Colonic mucosa (tissue), 4 donors: ENCODE measurements at regions not wholly inside any gene's neighbourhood (a gene's known extent, or its start where the extent isn't known, plus 50 kb on each side); places are given as distances from the start of the nearest gene placed in this dataset.
A peak's percentile ranks its signal among the peaks of the same experiment; 100 is the strongest.

Experiments used
- DNase-seq: peaks from one replicate; pipeline ENCODE4 v3.0.0-alpha.2; 2020
- H3K27ac ChIP-seq: fragments of 200-600 bp; one replicate; pipeline ENCODE4 v1.8.0; 2021
- H3K27me3 ChIP-seq: fragments of 200-600 bp; one replicate; pipeline ENCODE4 v1.8.0; 2021
- H3K36me3 ChIP-seq: fragments of 200-600 bp; one replicate; pipeline ENCODE4 v1.8.0; 2021
- H3K4me1 ChIP-seq: fragments of 200-600 bp; one replicate; pipeline ENCODE4 v1.8.0; 2021; ENCODE audit warnings: mild to moderate bottlenecking
- H3K4me3 ChIP-seq: fragments of 200-600 bp; one replicate; pipeline ENCODE4 v1.8.0; 2021
- H3K9ac ChIP-seq, 2 donors: one replicate each; pipeline ENCODE4 v1.7.0; 2013; ENCODE audit warnings: control low read depth in 2 of 2, low read depth in 2 of 2, low read length in 2 of 2
- H3K9me3 ChIP-seq: fragments of 200-600 bp; one replicate; pipeline ENCODE4 v1.8.0; 2021
- CTCF ChIP-seq: fragments of 200-600 bp; IDR thresholded peaks from one replicate; pipeline ENCODE4 v1.8.0; 2022; ENCODE audit warnings: antibody characterized with exemption, mild to moderate bottlenecking
- intact Hi-C: fragments of 100-400 bp; cut with DNase I; formaldehyde crosslinking; loops from one replicate; pipeline ENCODE4 v1.14.1; 2022
- donor health status: healthy.
- donor health status: DM: no; HTN: no; CAD: no.
- donor health status: DM: no; HTN: no; CAD: no.

DNA sequence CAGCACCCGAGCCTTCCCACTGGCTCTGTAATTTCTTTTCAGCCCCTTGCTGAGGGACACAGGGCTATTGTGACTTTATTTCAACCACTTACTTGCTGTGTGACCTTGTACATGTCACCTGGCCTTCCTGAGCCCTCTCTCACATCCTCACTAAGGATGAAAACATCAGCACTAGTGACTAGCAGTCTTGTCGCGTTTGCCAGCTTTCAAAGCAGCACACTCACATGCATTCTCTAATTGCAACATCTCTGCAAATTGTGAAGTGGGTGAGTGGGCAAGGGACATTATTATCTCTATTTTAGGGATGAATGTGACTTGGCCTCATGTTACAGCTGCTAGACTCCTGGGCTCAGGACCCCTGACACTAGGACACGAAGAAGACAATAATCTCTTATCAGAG, 144.5 kb downstream of the SEC61B start:
- no peak for TF ChIP-seq CTCF
- H3K9ac ChIP-seq: no peak overlapping the region
- intact Hi-C loops: loop anchor here (10.0 kb wide), 1 partner anchor 192 kb away; no protein-coding TSS in a partner anchor
- no peaks in the 10 kb centered on the region for H3K9me3 ChIP-seq
- H3K4me3 ChIP-seq: no peak overlapping the region
- H3K27ac ChIP-seq: no peak overlapping the region
- H3K27me3 ChIP-seq: no peaks in the 10 kb centered on the region
- no peak for DNase-seq
- no peaks in the 10 kb centered on the region for H3K4me1 ChIP-seq
- no peaks in the 10 kb centered on the region for H3K36me3 ChIP-seq

GRCh38 chr9:99368341-99369326, 146.6 kb downstream of the SEC61B start:
- intact Hi-C loops: loop anchor here (10.0 kb wide), 1 partner anchor 194 kb away; no protein-coding TSS in a partner anchor
- no peak for DNase-seq
- peak overlapping the region in 1 of 2 donors; percentile 56 for H3K9ac ChIP-seq
- H3K9me3 ChIP-seq: no peaks in the 10 kb centered on the region
- peak overlapping the region; percentile 9 for H3K4me3 ChIP-seq
- no peak for TF ChIP-seq CTCF
- H3K27me3 ChIP-seq: no peaks in the 10 kb centered on the region
- no peaks in the 10 kb centered on the region for H3K4me1 ChIP-seq
- H3K36me3 ChIP-seq: no peaks in the 10 kb centered on the region
- H3K27ac ChIP-seq: no peak overlapping the region

DNA sequence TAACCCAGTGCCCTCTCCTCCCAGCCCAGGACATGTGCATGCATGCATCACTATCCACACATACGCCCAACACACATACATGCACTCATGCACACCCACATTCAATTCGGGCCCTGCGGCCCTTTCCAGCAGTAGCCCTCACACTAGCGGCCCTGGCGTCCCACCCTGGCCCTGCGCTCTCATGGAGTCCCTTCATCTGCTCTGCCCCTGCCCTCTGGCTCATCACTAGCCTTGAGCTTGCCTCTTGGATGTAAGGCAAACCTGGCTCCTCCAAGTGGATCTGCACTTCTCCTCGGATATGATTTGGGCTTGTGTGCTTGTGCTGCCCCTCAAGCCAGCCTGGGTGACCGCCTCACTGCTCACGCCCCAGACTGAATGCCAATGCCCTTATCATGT, 147.2 kb downstream of the SEC61B start:
- H3K4me3 ChIP-seq: no peak overlapping the region
- intact Hi-C loops: loop anchor here (10.0 kb wide), 1 partner anchor 195 kb away; no protein-coding TSS in a partner anchor
- H3K27ac ChIP-seq: no peak overlapping the region
- H3K27me3 ChIP-seq: no peaks in the 10 kb centered on the region
- TF ChIP-seq CTCF: no peak
- no peaks in the 10 kb centered on the region for H3K36me3 ChIP-seq
- no peak overlapping the region for H3K9ac ChIP-seq
- no peaks in the 10 kb centered on the region for H3K4me1 ChIP-seq
- no peak for DNase-seq
- H3K9me3 ChIP-seq: no peaks in the 10 kb centered on the region

- H3K9me3 ChIP-seq: no peaks in the 10 kb centered on the region
- no peak for DNase-seq
- H3K9ac ChIP-seq: no peak overlapping the region
- no peak for TF ChIP-seq CTCF
- no peaks in the 10 kb centered on the region for H3K36me3 ChIP-seq
- no peaks in the 10 kb centered on the region for H3K27me3 ChIP-seq
- intact Hi-C loops: no loop called here
- H3K4me3 ChIP-seq: no peak overlapping the region
- no peaks in the 10 kb centered on the region for H3K4me1 ChIP-seq
- H3K27ac ChIP-seq: no peak overlapping the region
Observed at GRCh38 chr9:99370376-99370775, 148.3 kb downstream of the SEC61B start.

DNA sequence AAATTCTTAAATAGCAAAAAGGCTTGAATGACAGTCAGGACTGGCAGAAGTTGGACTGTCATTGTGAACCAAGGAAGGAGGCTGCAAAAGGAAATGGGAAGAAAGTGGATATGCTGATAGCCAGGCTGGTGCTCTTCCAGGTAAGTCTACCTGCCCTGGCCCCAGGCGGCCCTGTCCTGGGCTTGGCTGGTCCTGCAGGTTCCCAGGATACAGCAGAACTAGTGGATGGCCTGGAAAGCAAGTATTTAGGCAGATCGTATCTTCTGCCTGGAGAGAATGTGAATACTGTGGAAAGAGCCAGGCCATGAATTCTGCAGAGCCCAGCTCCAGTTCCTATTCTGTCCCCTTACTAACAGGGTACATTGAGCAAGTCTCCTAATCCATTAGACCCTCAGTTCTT, 149.3 kb downstream of the SEC61B start:
- H3K9ac ChIP-seq: no peak overlapping the region
- intact Hi-C loops: no loop called here
- no peak for DNase-seq
- H3K9me3 ChIP-seq: no peaks in the 10 kb centered on the region
- no peaks in the 10 kb centered on the region for H3K36me3 ChIP-seq
- TF ChIP-seq CTCF: no peak
- H3K4me3 ChIP-seq: no peak overlapping the region
- H3K27ac ChIP-seq: no peak overlapping the region
- no peaks in the 10 kb centered on the region for H3K4me1 ChIP-seq
- no peaks in the 10 kb centered on the region for H3K27me3 ChIP-seq
